ENCODE measurements at regions not wholly inside any gene's neighbourhood (a gene's known extent, or its start where the extent isn't known, plus 50 kb on each side); places are given as distances from the start of the nearest gene placed in this dataset.

- TF ChIP-seq ZFP3 (CRISPR knock-in tag; IDR thresholded peaks at IDR 0.05) (no peak), ISL1 (CRISPR knock-in tag; IDR thresholded peaks at IDR 0.05) (no peak)
Measured at GRCh38 chr15:87155771-87156170, 1076.1 kb downstream of the AGBL1 start.

Data from SK-N-SH treated with all-trans-retinoic acid at 6 μM for 48 hours (cell line).